HepG2 (cell line): ENCODE measurements at regions not wholly inside any gene's neighbourhood (a gene's known extent, or its start where the extent isn't known, plus 50 kb on each side); places are given as distances from the start of the nearest gene placed in this dataset.

Experiments used
- CTCF ChIP-seq: sonication (generic); formaldehyde crosslinking; IDR thresholded peaks from 2 replicates; pipeline ENCODE4 v1.5.0; 2020; ENCODE audit warnings: mild to moderate bottlenecking, missing genetic modification reagents, moderate library complexity
- KAT8 ChIP-seq: IDR thresholded peaks from 2 replicates; pipeline ENCODE4 v1.6.1; 2016; ENCODE audit warnings: missing genetic modification reagents, missing compliant biosample characterization
- POLR2AphosphoS5 ChIP-seq: IDR thresholded peaks from 2 replicates; pipeline ENCODE4 v1.6.1; 2012; ENCODE audit warnings: low read depth, low read length
- ZNF513 ChIP-seq: sonication (generic); formaldehyde crosslinking; conservative IDR thresholded peaks from 2 replicates; pipeline ENCODE4 v1.5.0; 2020; ENCODE audit warnings: missing genetic modification reagents
- ZNF7 ChIP-seq: IDR thresholded peaks from 2 replicates; pipeline ENCODE4 v1.6.1; 2016; ENCODE audit warnings: missing biosample characterization, missing genetic modification reagents
- TF ChIP-seq, protein P1 (sequence below): sonication (generic); formaldehyde crosslinking; IDR thresholded peaks from 2 replicates; pipeline ENCODE4 v1.4.0; 2020; ENCODE audit warnings: missing genetic modification reagents, borderline replicate concordance

DNA sequence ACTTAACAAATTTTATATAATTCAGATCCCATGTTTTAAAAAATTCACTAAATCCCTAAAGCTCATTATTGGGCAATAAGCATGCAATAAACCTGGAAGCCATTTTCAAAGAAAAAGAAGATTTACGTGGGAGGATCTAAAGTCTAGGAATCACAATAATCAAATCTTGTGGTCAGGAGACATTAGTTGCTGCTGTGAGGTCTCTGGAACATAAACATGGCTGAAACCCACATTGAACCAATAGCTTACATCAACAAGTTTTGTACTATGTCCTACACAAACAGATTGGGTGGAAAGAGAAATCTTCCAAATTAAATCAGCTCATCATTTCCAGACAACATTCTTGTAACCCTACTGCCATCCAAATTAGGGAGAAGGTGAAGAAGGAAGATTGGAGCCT is 121.9 kb upstream of the EPHA3 start:
- TF ChIP-seq ZNF7 (CRISPR knock-in tag) (no peak), POLR2AphosphoS5 (no peak), KAT8 (CRISPR knock-in tag) (no peak), CTCF (no peak), ZNF513 (no peak)
- TF ChIP-seq, protein P1, sequence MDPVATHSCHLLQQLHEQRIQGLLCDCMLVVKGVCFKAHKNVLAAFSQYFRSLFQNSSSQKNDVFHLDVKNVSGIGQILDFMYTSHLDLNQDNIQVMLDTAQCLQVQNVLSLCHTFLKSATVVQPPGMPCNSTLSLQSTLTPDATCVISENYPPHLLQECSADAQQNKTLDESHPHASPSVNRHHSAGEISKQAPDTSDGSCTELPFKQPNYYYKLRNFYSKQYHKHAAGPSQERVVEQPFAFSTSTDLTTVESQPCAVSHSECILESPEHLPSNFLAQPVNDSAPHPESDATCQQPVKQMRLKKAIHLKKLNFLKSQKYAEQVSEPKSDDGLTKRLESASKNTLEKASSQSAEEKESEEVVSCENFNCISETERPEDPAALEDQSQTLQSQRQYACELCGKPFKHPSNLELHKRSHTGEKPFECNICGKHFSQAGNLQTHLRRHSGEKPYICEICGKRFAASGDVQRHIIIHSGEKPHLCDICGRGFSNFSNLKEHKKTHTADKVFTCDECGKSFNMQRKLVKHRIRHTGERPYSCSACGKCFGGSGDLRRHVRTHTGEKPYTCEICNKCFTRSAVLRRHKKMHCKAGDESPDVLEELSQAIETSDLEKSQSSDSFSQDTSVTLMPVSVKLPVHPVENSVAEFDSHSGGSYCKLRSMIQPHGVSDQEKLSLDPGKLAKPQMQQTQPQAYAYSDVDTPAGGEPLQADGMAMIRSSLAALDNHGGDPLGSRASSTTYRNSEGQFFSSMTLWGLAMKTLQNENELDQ (CRISPR knock-in tag) = no peak
